Activated CD8-positive, alpha-beta T cell treated with anti-CD3 and anti-CD28 coated beads, Interleukin-2, amount 10 ng/mL, durations not matched to agents 7 days and 5 days (primary cell): ENCODE measurements at regions not wholly inside any gene's neighbourhood (a gene's known extent, or its start where the extent isn't known, plus 50 kb on each side); places are given as distances from the start of the nearest gene placed in this dataset.

Source experiments
- ATAC-seq: fragments of 150-1000 bp; cut with Tn5 transposase; one replicate; pipeline ENCODE4 v1.10.0; 2021; ENCODE audit warnings: moderate library complexity
- CTCF ChIA-PET: fragments of 350-600 bp; sonication (Branson Sonifier 250); formaldehyde crosslinking; loops from one replicate; lab custom pipeline; 2021; ENCODE audit warnings: antibody characterized with exemption; lab: Charles Lee
- POLR2A ChIA-PET: fragments of 350-600 bp; sonication (Branson Sonifier 250); formaldehyde crosslinking; loops from one replicate; lab custom pipeline; 2021; ENCODE audit warnings: antibody characterized with exemption; lab: Charles Lee
- DNase-seq: peaks from one replicate; pipeline ENCODE4 v3.0.0-alpha.2; 2020
- H3K27ac Mint-ChIP-seq: one replicate; pipeline ENCODE4 v1.8.0; 2021; ENCODE audit warnings: mild to moderate bottlenecking, mixed read lengths
- H3K27me3 Mint-ChIP-seq: one replicate; pipeline ENCODE4 v1.8.0; 2021; ENCODE audit warnings: low read depth, mixed read lengths
- H3K36me3 Mint-ChIP-seq: one replicate; pipeline ENCODE4 v1.8.0; 2021; ENCODE audit warnings: low read depth, mixed read lengths
- H3K4me1 Mint-ChIP-seq: one replicate; pipeline ENCODE4 v1.8.0; 2021; ENCODE audit warnings: low read depth, mixed read lengths
- H3K4me3 Mint-ChIP-seq: one replicate; pipeline ENCODE4 v1.8.0; 2021; ENCODE audit warnings: mild to moderate bottlenecking, mixed read lengths
- H3K9me3 Mint-ChIP-seq: one replicate; pipeline ENCODE4 v1.8.0; 2022; ENCODE audit warnings: mixed read lengths; ENCODE audit not compliant: insufficient read depth

DNA sequence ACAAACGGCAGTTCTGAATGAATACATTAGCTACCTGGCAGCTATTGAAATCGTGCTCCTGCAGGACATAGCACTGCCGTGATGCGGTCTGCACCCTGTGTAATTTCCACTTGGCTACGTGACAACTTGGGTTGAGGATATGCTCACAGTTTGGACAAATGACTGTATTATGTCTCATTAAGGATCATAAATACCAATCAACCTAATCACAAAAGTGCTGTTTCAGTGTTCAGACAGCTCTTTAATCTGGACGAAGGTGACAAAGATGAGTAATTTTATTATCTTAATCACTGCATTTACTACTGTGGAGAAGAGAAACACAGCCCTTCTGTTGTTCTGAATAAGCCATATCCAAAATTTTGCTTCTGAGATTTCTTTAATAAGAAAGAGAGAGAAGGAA is 210.8 kb upstream of the PFKP start:
- Mint-ChIP-seq H3K9me3 (no peaks in the 10 kb centered on the region), H3K27me3 (peaks cover 4% of the 10 kb centered on the region), H3K4me1 (no peaks in the 10 kb centered on the region), H3K36me3 (no peaks in the 10 kb centered on the region), H3K4me3 (no peak overlapping the region), H3K27ac (no peak overlapping the region)
- ATAC-seq (no peak), DNase-seq (no peak)
- POLR2A ChIA-PET, result no interaction called here
- CTCF ChIA-PET, result no interaction called here

DNA sequence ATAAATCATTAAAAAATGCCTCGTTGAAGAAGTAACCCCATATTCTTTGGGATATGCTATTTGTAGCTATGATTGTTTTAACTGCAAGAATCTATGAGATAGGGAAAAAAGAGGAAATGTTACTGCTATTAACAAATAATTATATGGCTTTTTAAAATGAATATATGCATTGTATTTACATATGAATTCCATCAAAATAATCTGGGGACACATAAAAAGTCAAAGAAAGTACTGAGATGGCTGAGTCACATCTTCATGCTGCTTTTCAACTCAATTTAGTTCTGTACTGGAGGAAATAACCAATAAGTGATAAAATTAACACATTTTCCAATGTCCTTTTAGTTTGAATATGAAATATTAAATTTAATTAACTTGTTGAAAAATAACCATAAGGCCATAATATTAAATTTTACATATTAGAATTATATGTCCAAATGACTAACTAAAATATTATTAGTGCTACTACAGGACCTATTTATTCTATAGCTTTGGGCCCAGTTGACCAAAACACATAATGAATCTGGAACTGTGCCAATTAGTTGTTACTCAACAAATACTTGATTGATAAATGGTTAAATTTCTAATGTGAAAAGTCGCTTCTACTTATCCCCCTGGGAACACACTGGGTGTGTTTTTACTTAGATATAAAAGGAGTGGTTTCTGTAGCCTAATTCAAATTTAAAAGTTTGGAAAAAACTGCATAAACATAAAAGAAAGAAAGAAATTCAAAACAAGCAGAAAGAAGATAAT is 214.6 kb upstream of the PFKP start:
- Mint-ChIP-seq H3K4me1 (no peaks in the 10 kb centered on the region), H3K36me3 (no peaks in the 10 kb centered on the region), H3K4me3 (no peak overlapping the region), H3K27me3 (peaks cover 4% of the 10 kb centered on the region), H3K9me3 (no peaks in the 10 kb centered on the region), H3K27ac (no peak overlapping the region)
- CTCF ChIA-PET, result interaction anchor here (1.0 kb wide), 1 partner anchor 14 kb away, joined by 4 read pairs; no protein-coding TSS in a partner anchor
- POLR2A ChIA-PET, result no interaction called here
- DNase-seq, result no peak
- ATAC-seq, result no peak

DNA sequence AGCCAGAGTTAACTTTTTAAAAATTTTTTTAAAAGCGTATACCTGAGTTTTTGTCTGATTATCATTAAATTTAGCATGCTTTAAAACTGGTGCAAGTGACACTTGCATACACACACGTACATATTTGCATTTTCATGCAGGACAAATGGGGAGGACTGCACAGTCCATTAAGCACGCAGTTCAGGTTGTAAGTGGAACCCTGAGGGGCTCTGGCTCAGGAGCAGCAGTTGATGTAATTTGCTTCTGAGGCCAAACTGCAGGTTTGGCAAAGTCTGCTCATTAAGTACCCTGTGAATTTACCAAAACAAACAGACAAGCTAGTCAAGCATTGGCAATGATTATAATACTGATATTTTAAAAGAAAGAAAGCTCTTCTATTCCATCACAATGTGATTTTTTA is 215.8 kb upstream of the PFKP start:
- Mint-ChIP-seq H3K27me3 (peaks cover 4% of the 10 kb centered on the region), H3K36me3 (no peaks in the 10 kb centered on the region), H3K27ac (no peak overlapping the region), H3K9me3 (no peaks in the 10 kb centered on the region), H3K4me1 (no peaks in the 10 kb centered on the region), H3K4me3 (no peak overlapping the region)
- ATAC-seq (no peak), DNase-seq (no peak)
- POLR2A ChIA-PET, result interaction anchor here (0.6 kb wide), 1 partner anchor 34 kb away, joined by 4 read pairs; no protein-coding TSS in a partner anchor
- CTCF ChIA-PET, result interaction anchor here (1.0 kb wide), 1 partner anchor 13 kb away, joined by 4 read pairs; no protein-coding TSS in a partner anchor

DNA sequence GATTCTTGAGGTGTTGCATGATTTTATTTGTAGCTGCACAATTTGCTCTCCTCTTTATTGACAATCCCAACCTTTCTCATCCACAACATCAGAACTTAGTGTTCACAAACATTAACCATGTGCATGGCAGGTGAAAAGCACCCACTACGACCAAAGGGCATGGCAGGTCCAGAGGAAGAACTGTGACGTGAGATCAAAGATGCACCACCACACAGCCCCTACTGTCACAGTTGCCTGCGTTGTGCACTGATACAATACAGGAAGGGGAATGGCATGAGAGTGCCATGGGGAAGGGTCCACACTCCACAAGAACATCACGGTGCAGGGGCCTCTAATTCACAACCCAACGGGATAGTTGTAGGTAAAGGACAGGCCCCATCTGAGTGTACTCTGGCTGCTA is 217.1 kb upstream of the PFKP start:
- H3K36me3 Mint-ChIP-seq, result no peaks in the 10 kb centered on the region
- peaks cover 4% of the 10 kb centered on the region for H3K27me3 Mint-ChIP-seq
- ChIA-PET CTCF (no interaction called here), POLR2A (no interaction called here)
- H3K4me1 Mint-ChIP-seq, result no peaks in the 10 kb centered on the region
- ATAC-seq (no peak), DNase-seq (no peak)
- no peaks in the 10 kb centered on the region for H3K9me3 Mint-ChIP-seq
- no peak overlapping the region for H3K27ac Mint-ChIP-seq
- no peak overlapping the region for H3K4me3 Mint-ChIP-seq

DNA sequence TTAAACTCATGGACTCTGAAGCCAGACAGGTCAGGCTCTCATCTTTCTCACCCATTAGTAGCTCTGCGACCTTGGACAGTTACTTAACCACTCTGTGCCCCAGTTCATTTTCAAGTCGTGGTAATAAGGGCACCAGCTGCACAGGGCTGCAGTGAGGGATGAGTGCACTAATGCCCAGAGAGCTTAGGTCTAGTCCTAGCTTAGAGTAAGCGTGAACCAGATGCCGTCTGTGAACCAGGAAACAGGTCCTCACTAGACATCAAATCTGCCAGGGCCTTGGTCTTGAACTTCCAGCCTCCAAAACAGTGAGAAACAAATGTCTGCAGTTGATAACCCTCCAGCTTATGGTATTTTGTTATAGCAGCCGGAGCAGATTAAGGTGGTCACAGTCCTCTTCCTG is 222.4 kb upstream of the PFKP start:
- ATAC-seq (no peak), DNase-seq (no peak)
- ChIA-PET CTCF (no interaction called here), POLR2A (no interaction called here)
- Mint-ChIP-seq H3K9me3 (no peaks in the 10 kb centered on the region), H3K4me1 (no peaks in the 10 kb centered on the region), H3K36me3 (no peaks in the 10 kb centered on the region), H3K27me3 (no peaks in the 10 kb centered on the region), H3K4me3 (no peak overlapping the region), H3K27ac (no peak overlapping the region)

DNA sequence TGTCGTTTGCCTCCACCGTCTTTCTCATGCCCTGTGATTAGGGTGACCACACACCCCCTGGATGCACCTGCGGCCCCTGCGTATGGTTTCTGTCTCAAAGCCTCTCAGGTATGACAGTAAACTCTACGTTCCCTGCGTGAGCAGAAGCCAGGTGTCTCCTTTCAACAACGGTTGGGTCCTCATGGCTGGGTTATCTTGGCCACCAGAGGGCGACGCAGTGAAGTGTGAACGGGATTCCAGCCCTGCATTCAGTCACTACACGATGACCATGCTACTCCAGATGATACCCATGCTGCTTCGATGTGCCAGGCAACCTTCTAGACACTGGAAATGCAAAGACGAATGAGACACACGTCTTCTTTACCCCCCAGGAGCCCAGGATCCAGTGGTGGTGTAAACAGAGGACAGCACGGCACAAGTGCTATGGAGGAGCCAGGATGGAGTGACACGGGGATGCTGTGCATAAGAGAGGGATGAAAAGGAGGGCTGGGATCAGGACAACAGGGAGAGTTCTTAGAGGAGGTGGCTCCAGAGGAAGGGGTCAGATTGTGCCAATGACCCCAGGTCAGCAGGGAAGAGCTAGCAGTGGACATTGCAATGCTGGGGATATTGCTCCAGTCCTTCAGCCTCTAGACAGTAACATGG is 228.1 kb upstream of the PFKP start:
- H3K36me3 Mint-ChIP-seq, result no peaks in the 10 kb centered on the region
- no peaks in the 10 kb centered on the region for H3K27me3 Mint-ChIP-seq
- no peaks in the 10 kb centered on the region for H3K4me1 Mint-ChIP-seq
- ATAC-seq, result no peak
- ChIA-PET POLR2A (no interaction called here), CTCF (interaction anchor here (0.6 to 1.5 kb wide), 4 partner anchors 10 to 205 kb away, joined by 3 to 4 read pairs (median 4); no protein-coding TSS in a partner anchor)
- no peaks in the 10 kb centered on the region for H3K9me3 Mint-ChIP-seq
- H3K4me3 Mint-ChIP-seq, result no peak overlapping the region
- H3K27ac Mint-ChIP-seq, result no peak overlapping the region
- DNase-seq, result peak; percentile 41

DNA sequence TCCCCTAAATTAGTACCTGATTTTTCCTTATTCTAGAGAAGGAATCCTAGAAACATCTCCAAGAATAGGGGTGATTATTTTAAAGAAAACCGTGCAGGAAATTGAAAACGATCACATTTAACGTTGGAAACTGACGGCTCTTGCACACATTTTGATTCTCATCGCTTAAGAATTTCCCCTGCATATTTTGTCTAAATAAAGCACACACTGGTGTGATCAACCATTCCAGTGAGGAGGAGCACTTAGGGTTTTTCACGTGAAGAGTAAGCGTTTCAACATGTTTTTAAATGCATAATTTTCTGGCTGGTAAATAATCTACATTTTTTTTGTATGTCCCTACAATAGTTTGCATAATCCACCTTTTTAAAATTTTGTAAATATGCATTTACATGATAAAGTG is 229.7 kb upstream of the PFKP start:
- ChIA-PET CTCF (interaction anchor here (1.1 to 1.5 kb wide), 3 partner anchors 8 to 207 kb away, joined by 3 to 4 read pairs (median 4); no protein-coding TSS in a partner anchor), POLR2A (no interaction called here)
- Mint-ChIP-seq H3K4me3 (no peak overlapping the region), H3K36me3 (no peaks in the 10 kb centered on the region), H3K27me3 (no peaks in the 10 kb centered on the region), H3K9me3 (no peaks in the 10 kb centered on the region), H3K4me1 (no peaks in the 10 kb centered on the region), H3K27ac (no peak overlapping the region)
- no peak for ATAC-seq
- no peak for DNase-seq

DNA sequence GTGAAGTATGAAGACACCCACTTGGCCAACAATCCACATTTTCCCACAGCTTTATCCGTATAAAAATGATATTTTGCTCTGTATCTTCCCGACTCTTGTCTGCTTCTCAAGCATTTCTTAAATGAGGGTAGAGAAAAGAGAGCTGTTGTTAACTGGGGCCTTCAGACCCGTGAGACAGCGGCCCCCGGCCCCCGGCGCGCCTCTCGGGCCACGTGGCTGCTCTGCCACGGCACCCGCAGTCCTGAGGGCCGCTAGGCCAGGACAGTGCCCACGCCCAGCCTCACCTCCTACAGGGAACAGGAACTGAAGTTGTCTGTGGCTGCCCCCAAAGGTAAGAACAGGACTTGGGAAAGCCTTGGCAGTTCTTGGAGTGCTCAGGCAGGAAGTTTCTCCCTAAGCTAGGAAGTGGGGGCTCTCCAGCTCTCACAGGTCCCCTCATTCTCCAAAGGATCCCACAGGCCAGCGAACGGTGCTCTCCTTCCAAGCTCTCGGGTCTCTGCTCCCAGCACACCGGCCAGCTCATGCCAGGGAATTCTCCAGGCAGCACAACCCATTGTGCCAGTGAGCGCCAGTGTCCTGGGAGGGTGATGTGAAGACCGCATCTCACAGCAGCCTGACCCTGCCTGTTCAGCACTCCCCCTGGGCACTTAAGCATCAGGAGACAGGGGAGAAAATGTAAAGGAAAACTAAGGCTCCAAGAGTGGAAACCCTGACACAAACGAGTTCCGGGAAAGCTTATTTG is 230.3 kb upstream of the PFKP start:
- H3K36me3 Mint-ChIP-seq, result no peaks in the 10 kb centered on the region
- no peak overlapping the region for H3K4me3 Mint-ChIP-seq
- ChIA-PET POLR2A (no interaction called here), CTCF (no interaction called here)
- no peaks in the 10 kb centered on the region for H3K27me3 Mint-ChIP-seq
- H3K27ac Mint-ChIP-seq, result no peak overlapping the region
- no peaks in the 10 kb centered on the region for H3K9me3 Mint-ChIP-seq
- no peak for ATAC-seq
- H3K4me1 Mint-ChIP-seq, result no peaks in the 10 kb centered on the region
- DNase-seq, result no peak

DNA sequence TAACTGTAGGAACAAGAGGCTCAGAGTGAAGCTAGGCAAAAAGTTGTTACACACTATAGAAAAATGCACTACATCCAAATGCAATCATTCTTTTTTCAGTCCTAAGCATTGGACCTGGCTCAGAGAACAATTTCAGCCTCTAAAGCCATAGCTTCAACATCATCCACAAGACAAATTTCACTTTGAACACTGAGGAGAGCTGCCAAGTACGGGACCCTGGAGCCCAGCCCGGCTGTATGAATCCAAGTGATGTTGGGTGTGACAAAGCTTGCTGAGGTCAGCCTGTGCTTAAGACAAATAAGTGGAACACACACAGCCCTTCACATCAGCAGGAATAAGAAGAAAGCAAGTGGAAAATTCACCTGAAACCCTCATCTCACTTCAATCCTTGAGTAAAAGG is 233.1 kb upstream of the PFKP start:
- H3K36me3 Mint-ChIP-seq, result no peaks in the 10 kb centered on the region
- H3K9me3 Mint-ChIP-seq, result no peaks in the 10 kb centered on the region
- ATAC-seq (no peak), DNase-seq (no peak)
- H3K4me3 Mint-ChIP-seq, result no peak overlapping the region
- H3K4me1 Mint-ChIP-seq, result no peaks in the 10 kb centered on the region
- ChIA-PET POLR2A (no interaction called here), CTCF (no interaction called here)
- no peak overlapping the region for H3K27ac Mint-ChIP-seq
- no peaks in the 10 kb centered on the region for H3K27me3 Mint-ChIP-seq

DNA sequence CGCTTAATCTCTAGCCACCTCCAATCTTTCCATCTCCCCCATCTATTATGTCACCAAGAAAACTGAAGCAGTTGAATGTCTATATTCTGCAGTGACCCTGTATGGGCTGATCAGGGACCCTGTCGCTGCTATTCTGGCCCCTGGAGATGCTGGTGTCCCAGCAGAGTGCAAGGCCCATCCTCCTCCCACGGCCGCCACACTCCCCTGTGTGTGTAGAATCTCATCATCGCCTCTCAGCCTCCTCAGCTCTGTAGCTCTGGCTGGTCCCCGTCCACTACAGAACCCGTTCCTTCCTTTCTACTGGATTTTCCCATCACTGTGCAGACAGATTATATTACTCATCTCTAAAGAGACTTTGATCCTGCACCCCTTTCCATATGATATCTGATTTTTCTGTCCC is 235.8 kb upstream of the PFKP start:
- no peaks in the 10 kb centered on the region for H3K36me3 Mint-ChIP-seq
- ATAC-seq (no peak), DNase-seq (no peak)
- no peaks in the 10 kb centered on the region for H3K27me3 Mint-ChIP-seq
- no peaks in the 10 kb centered on the region for H3K9me3 Mint-ChIP-seq
- no peaks in the 10 kb centered on the region for H3K4me1 Mint-ChIP-seq
- ChIA-PET POLR2A (no interaction called here), CTCF (no interaction called here)
- H3K4me3 Mint-ChIP-seq, result no peak overlapping the region
- no peak overlapping the region for H3K27ac Mint-ChIP-seq

DNA sequence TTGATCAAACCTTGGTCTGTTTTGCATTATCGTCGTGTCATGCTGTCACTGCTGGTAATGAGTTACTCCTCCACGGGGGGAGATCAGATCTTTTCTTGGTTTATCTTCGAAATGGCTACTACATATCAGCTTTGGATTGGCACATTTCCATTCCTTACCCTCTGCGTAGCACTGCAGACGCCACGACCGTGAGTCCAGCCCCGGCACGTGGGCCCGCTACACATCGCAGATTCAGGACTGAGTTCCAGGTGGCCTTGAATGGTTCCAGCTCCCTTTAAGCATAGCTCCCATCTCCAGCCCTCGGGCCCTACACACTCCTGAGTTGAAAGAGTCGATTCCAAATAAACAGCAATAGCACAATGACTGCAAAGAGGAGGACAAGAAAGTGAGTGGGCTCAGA is 238.6 kb upstream of the PFKP start:
- ChIA-PET CTCF (interaction anchor here (1.5 kb wide), 1 partner anchor 10 kb away, joined by 4 read pairs; no protein-coding TSS in a partner anchor), POLR2A (no interaction called here)
- ATAC-seq (no peak), DNase-seq (no peak)
- Mint-ChIP-seq H3K4me3 (no peak overlapping the region), H3K27ac (no peak overlapping the region), H3K4me1 (no peaks in the 10 kb centered on the region), H3K9me3 (no peaks in the 10 kb centered on the region), H3K36me3 (no peaks in the 10 kb centered on the region), H3K27me3 (no peaks in the 10 kb centered on the region)

DNA sequence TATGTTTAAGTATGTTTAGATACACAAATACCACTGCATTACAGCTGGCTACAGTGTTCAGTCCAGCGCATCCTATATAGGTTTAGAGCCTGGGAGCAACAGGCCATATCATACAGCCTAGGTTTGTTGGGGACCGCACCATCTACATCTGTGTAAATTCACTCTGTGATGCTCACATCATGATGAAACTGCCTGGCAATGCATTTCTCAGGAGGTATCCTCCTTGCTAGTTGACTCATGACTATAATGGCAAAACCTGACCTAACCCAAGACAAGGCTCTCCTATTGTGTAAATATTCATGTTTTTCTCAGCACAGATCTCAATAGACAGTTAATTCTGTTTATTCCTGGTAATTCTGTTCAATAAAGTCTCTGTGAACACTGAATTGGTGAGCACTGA is 240.7 kb upstream of the PFKP start:
- ATAC-seq (no peak), DNase-seq (no peak)
- Mint-ChIP-seq H3K4me3 (no peak overlapping the region), H3K27me3 (no peaks in the 10 kb centered on the region), H3K9me3 (no peaks in the 10 kb centered on the region), H3K27ac (no peak overlapping the region), H3K4me1 (no peaks in the 10 kb centered on the region), H3K36me3 (no peaks in the 10 kb centered on the region)
- ChIA-PET POLR2A (no interaction called here), CTCF (no interaction called here)
